GM18951 (cell line): ENCODE measurements at regions not wholly inside any gene's neighbourhood (a gene's known extent, or its start where the extent isn't known, plus 50 kb on each side); places are given as distances from the start of the nearest gene placed in this dataset.

Experiments used
- POLR2A ChIP-seq: IDR thresholded peaks from 4 replicates; pipeline ENCODE4 v1.6.1; 2011; ENCODE audit warnings: mild to moderate bottlenecking; ENCODE audit not compliant: insufficient read length, insufficient read depth; ENCODE audit errors: extremely low read depth
- in situ Hi-C: fragments of 300-500 bp; cut with MboI; formaldehyde crosslinking; loops from one replicate; pipeline ENCODE4 v1.12.0; 2022; ENCODE audit warnings: low sequenced_read_pairs, mixed read lengths, inconsistent platforms; ENCODE audit not compliant: unreplicated experiment

- in situ Hi-C loops: no loop called here
- no peak for TF ChIP-seq POLR2A
These were observed 201.9 kb upstream of the JAG1 start for GRCh38 chr20:10875653-10876052.

GRCh38 chr20:10876558-10876957 lies 202.8 kb upstream of the JAG1 start:
- in situ Hi-C loops: no loop called here
- TF ChIP-seq POLR2A: no peak

- in situ Hi-C loops: no loop called here
- no peak for TF ChIP-seq POLR2A
These were observed 203.5 kb upstream of the JAG1 start for GRCh38 chr20:10877342-10877741.

- in situ Hi-C loops: no loop called here
- TF ChIP-seq POLR2A: no peak
These were observed 209.4 kb upstream of the JAG1 start for GRCh38 chr20:10883166-10883565.

GRCh38 chr20:10893321-10893720 lies 219.5 kb upstream of the JAG1 start:
- no peak for TF ChIP-seq POLR2A
- in situ Hi-C loops: no loop called here

GRCh38 chr20:10897336-10897735 lies 223.5 kb upstream of the JAG1 start:
- no peak for TF ChIP-seq POLR2A
- in situ Hi-C loops: no loop called here

- TF ChIP-seq POLR2A: no peak
- in situ Hi-C loops: no loop called here
These were observed 224.8 kb upstream of the JAG1 start for GRCh38 chr20:10898552-10898951.

GRCh38 chr20:10902174-10902573 lies 228.4 kb upstream of the JAG1 start:
- no peak for TF ChIP-seq POLR2A
- in situ Hi-C loops: no loop called here

- in situ Hi-C loops: no loop called here
These were observed 228.9 kb upstream of the JAG1 start for GRCh38 chr20:10902576-10903282.

GRCh38 chr20:10906834-10907233 lies 233.0 kb upstream of the JAG1 start:
- no peak for TF ChIP-seq POLR2A
- in situ Hi-C loops: no loop called here

More at GRCh38 chr20:10902576-10903282, 228.9 kb upstream of the JAG1 start:
- no peak for TF ChIP-seq POLR2A

GRCh38 chr20:10909803-10910202 lies 236.0 kb upstream of the JAG1 start:
- TF ChIP-seq POLR2A: no peak
- in situ Hi-C loops: no loop called here

GRCh38 chr20:10910535-10911178 lies 236.9 kb upstream of the JAG1 start:
- in situ Hi-C loops: no loop called here
- no peak for TF ChIP-seq POLR2A

- in situ Hi-C loops: no loop called here
- TF ChIP-seq POLR2A: no peak
These were observed 237.5 kb upstream of the JAG1 start for GRCh38 chr20:10911298-10911697.

- TF ChIP-seq POLR2A: no peak
- in situ Hi-C loops: no loop called here
These were observed 242.0 kb upstream of the JAG1 start for GRCh38 chr20:10915815-10916214.

- in situ Hi-C loops: no loop called here
- no peak for TF ChIP-seq POLR2A
These were observed 242.5 kb upstream of the JAG1 start for GRCh38 chr20:10916312-10916711.

GRCh38 chr20:10917826-10918225 lies 244.0 kb upstream of the JAG1 start:
- TF ChIP-seq POLR2A: no peak
- in situ Hi-C loops: no loop called here
